ENCODE measurements at regions not wholly inside any gene's neighbourhood (a gene's known extent, or its start where the extent isn't known, plus 50 kb on each side); places are given as distances from the start of the nearest gene placed in this dataset.

- TF ChIP-seq, protein P1, sequence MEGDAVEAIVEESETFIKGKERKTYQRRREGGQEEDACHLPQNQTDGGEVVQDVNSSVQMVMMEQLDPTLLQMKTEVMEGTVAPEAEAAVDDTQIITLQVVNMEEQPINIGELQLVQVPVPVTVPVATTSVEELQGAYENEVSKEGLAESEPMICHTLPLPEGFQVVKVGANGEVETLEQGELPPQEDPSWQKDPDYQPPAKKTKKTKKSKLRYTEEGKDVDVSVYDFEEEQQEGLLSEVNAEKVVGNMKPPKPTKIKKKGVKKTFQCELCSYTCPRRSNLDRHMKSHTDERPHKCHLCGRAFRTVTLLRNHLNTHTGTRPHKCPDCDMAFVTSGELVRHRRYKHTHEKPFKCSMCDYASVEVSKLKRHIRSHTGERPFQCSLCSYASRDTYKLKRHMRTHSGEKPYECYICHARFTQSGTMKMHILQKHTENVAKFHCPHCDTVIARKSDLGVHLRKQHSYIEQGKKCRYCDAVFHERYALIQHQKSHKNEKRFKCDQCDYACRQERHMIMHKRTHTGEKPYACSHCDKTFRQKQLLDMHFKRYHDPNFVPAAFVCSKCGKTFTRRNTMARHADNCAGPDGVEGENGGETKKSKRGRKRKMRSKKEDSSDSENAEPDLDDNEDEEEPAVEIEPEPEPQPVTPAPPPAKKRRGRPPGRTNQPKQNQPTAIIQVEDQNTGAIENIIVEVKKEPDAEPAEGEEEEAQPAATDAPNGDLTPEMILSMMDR (IDR thresholded peaks at IDR 0.05 in 4 of 5, conservative IDR thresholded peaks at IDR 0.05 in 1 of 5), result no peak
- no peak for TF ChIP-seq POLR2A (IDR thresholded peaks at IDR 0.05)
Measured at GRCh38 chr10:78260680-78261079, 227.0 kb downstream of the RPS24 start.

Measured in gastrocnemius medialis (tissue), 4 donors.